HG03025 (cell line): ENCODE measurements at regions not wholly inside any gene's neighbourhood (a gene's known extent, or its start where the extent isn't known, plus 50 kb on each side); places are given as distances from the start of the nearest gene placed in this dataset.
"Not testable (repeated sequence)": the region's sequence is repeated elsewhere in the genome, so short reads cannot be mapped to it uniquely, and the experiment has no call there.

ENCODE experiments used
- ATAC-seq: cut with Tn5 transposase; IDR thresholded peaks from one replicate; pipeline ENCODE4 v1.9.1; 2021; ENCODE audit warnings: mild to moderate bottlenecking, moderate library complexity; ENCODE audit not compliant: unreplicated experiment, low FRiP score

- ATAC-seq = no peak
These were observed 69.8 kb upstream of the INSIG1 start for GRCh38 chr7:155227788-155228458.

GRCh38 chr7:155228459-155228845, 69.2 kb upstream of the INSIG1 start:
- no peak for ATAC-seq

DNA sequence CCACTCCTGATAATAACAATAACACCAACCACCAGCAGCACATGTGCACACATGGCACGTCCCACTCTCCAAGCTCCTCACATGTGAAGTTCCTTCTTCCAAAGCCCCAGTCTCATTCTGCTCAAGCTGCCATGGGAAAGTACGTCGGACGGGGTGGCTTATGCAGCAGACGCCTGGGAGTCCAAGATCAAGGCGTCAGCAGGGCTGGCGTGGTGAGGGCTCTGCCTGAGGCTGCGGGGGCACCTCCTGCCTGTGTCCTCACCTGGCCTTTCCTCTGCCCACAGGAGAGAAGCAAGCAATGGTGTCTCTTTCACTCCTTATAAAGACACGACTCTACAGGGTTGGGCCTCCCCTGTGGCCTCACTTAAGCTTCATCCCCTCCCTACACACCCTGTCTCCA, 68.8 kb upstream of the INSIG1 start:
- ATAC-seq = no peak

GRCh38 chr7:155229548-155230168, 68.0 kb upstream of the INSIG1 start:
- ATAC-seq = no peak

GRCh38 chr7:155230169-155230593, 67.5 kb upstream of the INSIG1 start:
- no peak for ATAC-seq

DNA sequence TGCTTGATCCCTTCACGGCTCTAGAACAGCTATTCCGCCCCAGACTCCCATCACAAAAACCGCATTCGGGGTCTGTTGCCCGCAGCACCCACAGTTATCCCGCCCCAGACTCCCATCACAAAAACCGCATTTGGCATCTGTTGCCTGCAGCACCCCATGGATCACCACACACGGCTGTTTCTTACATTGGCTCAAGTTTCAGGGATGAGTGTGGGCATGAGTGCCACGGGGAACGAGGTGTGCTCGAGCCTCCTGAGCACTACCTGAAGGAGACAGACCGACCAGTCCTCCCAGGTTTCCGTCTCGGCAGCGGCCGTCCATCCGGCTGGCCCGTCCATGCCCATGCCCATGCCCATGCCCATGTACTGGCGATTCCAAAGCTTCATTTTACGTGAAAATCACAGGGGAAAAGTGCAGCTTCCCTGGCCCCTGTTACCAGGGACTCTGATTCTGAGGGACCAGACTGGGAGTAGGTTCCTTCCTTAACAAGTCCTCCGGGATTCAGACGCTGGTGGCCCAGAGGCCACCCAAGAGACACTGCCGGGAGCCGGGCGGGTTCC, 66.4 kb upstream of the INSIG1 start:
- no peak for ATAC-seq

DNA sequence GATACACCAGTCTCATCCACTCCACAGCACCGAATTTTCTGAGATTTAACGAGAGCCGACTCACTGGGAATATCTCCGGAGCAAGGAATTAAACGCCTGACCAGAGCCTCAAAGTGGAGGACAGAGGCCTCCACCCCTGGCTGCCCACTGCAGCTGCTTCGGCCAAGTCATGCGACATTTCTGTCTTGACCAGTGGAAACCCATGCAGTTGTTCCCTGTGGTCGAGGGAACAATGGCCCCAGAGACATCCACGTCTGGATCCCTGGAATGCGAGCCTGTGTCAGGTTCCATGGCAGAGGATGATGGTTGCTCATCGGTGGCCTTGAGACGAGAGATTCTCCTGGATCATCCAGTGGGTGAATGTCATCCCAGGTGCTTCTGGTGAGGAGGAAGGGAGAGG, 65.7 kb upstream of the INSIG1 start:
- ATAC-seq = no peak

- no peak for ATAC-seq
These were observed 64.8 kb upstream of the INSIG1 start for GRCh38 chr7:155232911-155233310.

DNA sequence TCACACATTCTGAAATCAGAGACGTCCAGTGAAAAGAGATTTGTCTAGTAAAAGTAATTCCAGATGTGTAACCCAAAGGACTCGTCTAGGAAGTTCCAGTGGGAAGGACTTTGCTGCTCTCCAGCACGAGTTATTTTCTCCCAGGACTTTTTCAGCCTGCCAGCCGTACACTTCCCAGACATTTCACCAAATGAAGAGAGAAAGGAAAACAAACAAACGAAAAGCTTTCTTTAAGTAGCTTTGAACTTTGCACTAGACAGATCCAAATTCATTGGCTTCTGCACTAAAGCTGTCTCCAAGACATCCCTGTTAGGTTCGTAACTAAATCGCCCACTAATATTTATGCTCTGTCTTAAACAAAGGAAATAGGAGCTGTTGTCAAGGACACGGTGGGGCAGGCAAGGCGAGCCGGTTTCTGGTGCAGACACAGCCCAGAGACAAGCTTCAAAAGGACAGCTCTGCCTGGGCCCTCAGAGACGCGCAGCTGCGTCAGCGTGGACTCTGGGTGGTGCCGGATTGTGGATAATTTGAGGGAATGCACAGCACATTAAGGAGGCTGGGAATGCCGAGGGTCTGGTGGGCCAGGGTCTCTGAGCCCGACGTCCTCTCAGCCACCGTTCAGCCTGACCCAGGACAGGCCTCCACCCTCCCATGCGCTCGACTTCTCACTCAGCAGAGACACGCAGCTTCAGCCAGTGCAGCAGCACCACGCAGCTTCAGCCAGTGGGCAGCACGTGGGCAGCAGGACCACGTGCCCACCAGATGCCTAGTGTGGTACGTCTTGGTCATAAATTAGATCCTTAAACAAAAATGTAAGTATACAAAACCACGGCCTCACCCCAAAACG, 64.1 kb upstream of the INSIG1 start:
- no peak for ATAC-seq

DNA sequence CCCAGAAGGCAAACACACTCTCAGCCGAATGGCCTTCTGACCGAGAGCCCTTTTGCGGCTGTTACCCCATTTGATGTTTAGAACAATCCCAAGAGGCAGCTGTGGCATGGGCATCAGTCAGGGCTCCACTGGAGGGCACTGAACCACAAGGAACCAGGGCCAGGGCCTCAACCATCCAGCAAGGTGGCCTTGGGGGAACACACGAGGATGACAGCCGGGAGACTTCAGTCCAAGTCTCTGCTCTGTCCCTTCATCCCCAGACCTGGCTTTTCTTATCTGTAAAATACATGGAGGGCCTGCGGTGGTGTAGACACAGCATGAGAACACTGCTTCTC, 63.6 kb upstream of the INSIG1 start:
- ATAC-seq = no peak

DNA sequence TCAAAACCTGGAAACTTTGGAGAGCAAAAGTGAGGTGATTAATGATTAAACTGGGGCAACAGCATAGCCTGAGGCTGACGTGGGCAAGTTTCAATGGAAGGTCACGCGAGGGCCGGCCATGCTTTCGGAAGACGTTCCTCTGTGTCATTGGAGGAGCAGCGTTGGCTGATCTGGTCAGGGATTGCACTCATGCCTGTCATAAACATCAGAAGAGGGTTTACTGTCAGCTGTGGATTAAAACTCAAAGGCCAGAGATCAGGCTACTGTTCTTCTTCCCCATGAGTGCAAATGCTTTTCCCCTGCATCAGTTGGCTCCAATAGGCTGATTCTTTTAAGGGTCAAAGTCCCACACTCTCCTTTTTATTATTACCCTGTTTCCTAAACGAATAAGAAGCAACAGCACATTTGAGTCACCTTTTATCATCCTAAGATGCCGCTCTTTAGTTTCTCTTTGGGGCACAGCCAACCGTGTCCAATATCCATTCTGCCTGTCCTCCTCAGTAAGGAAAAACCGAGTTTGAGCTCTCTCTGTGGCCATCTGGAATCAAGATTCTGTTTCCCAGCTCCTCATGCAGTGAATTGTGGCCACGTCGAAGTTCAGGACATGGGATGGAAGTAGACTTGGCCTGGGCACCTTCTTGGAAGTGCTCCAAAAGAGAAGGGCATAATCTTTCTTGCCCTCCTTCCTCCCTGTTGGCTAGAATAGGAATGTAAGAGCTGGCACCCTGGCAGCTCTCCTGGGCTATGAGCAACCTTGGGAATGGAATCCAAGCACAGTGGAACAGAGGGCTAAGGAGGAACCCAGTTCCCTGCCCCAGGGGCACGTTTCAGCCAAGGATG, 62.5 kb upstream of the INSIG1 start:
- ATAC-seq = no peak

- ATAC-seq = no peak
These were observed 61.3 kb upstream of the INSIG1 start for GRCh38 chr7:155236386-155236785.

DNA sequence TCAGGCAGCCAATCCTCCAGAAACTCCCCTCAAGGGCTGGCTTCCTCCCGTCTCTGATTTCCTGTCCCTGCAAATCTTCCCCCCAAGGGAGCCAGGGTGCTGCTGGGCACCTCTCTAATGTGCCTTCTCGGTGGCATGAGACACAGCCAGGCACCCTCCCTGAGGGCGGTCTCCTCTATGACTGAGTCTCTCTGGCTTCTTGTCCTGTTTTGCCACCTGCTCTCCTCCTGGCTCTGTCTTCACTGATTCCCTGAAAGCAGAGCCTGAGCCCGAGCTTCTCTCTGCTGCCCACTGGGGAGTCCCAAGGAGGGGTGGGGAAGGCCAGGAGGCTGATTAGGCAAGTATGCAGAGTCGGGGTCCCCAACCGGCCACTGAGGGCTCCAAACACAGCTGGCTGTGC, 60.4 kb upstream of the INSIG1 start:
- ATAC-seq = no peak

- no peak for ATAC-seq
These were observed 59.9 kb upstream of the INSIG1 start for GRCh38 chr7:155237730-155238129.

DNA sequence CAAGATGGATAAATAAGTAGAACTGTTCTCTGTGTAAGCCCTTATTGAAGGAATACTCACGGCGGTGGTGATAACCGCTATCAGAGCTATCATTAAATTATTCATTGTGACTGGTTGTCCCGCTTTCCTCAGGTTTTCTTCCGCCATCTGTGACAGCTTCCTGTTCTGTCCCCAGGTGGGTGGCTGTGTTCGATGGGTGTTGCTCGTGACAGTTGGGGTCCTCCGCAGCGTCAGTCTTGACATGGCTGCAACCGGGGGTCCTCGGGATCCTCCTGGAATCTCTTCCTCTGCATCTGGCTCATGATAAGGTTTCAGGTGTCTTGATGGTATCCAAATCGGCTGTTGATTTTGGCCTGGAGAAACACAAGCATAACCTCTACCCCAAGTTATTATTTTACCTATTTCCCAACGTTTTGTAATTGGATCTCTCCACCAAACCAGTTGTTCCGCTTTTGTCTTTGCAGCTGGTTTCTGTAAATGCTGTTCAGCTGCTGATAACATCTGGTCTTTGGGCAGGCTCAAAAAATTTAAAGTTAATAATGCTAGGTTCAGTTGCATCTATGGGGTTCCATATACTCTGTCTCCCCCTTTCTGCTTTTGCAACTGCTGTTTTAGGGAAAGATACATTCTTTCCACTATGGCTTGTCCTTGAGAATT, 58.1 kb upstream of the INSIG1 start:
- ATAC-seq = not testable (repeated sequence)

DNA sequence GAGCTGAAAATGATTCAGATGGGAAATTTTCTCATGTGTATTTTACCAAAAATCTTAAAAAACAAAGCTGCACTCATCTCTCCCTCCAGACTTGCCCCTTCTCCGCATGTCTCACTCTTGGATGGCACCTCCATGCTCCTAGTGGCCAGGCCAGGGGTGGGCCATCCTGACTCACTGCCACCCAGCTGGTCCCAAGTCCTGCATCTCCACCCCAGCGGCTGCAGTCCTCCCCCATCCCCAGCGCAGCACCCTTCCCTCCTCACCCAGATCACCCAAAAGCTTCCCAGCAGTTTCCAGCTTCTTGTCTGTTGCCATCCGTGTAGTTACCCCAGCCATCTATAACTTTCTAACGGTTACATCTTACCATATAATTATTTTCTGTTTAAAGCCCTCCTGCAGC, 53.0 kb upstream of the INSIG1 start:
- no peak for ATAC-seq

DNA sequence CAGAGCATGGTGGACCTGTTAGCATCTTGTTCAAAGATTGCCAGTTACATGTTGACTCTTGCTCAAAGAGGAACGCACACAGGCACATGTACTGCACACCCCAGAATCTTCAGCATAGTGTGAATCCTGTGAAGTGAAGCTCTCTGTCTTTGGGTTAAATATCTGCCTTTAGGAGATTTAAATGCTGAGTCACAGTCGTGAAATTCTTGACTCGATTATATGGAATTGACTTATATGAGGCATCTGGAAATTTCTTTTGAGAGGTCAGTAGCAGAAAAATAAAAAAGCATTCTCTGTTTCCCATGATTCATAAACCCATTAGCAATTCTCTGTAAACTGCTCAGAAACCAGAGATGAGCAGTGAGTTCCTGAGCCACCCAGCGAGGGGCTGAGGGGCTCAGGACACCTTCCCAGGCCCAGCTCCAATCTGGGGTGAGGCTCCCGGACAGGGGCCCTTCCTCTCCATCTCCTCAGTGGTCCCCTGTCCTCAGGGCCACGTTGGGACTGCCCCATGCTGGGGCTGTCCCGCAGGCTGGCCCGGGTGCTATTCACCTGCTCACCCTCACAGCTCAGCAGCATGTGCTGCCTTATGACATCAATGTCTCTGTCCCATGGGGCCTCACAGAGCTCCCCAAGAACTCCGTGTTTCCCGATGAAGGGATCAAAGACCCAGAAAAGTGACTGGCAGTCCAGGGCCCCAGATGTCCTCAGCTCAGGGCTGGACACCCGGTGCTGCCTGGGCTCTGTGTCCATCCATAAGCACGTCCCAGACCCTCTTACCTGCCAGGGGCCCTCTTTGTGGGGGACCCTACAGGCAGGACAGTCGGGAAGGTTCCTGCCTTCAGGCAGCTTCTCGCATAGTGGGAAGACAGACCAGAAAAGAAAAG, 50.0 kb upstream of the INSIG1 start:
- no peak for ATAC-seq
